ENCODE measurements at regions not wholly inside any gene's neighbourhood (a gene's known extent, or its start where the extent isn't known, plus 50 kb on each side); places are given as distances from the start of the nearest gene placed in this dataset.

- no peaks in the 10 kb centered on the region for H3K79me2 ChIP-seq (ENCODE audit: insufficient read depth)
- H3K36me3 ChIP-seq (replicated peaks in 1 of 2; ENCODE audit: control insufficient read depth in 1 of 2, insufficient read depth in 2 of 2, low read length in 1 of 2), result no peaks in the 10 kb centered on the region
- no peak overlapping the region for H2AFZ ChIP-seq (ENCODE audit: low read depth)
- H3K4me3 ChIP-seq (ENCODE audit: low read depth in 2 of 2, low read length in 1 of 2), result no peak overlapping the region
- DNase-seq, result no peak
- no peaks in the 10 kb centered on the region for H3K27me3 ChIP-seq (ENCODE audit: insufficient read depth)
- H3K9me2 ChIP-seq, result no peaks in the 10 kb centered on the region
- peaks cover 0 to 6% of the 10 kb centered on the region in 2 experiments; a peak in 1 of 4 replicates for H3K4me1 ChIP-seq (ENCODE audit: control insufficient read depth in 1 of 2, insufficient read depth in 2 of 2, low read depth in 1 of 2, low read length in 1 of 2)
- WGBS (ENCODE audit: low lambda C conversion rate), result 25% methylated on average over 2 of the region's 2 CpGs
- H3K9me3 ChIP-seq, result no peaks in the 10 kb centered on the region
- CTCF ChIA-PET, result no interaction called here
- no peak overlapping the region for H3K9ac ChIP-seq
- POLR2A ChIA-PET, result no interaction called here
- TF ChIP-seq RXRA (IDR thresholded peaks at IDR 0.05; ENCODE audit: borderline replicate concordance, low read depth) (no peak), ZBTB33 (IDR thresholded peaks at IDR 0.05; ENCODE audit: borderline replicate concordance, low read depth) (no peak), MEF2A (IDR thresholded peaks at IDR 0.05; ENCODE audit: borderline replicate concordance, low read depth) (no peak), RFX5 (IDR thresholded peaks at IDR 0.05; ENCODE audit: low read length) (no peak), SMC3 (IDR thresholded peaks at IDR 0.05; ENCODE audit: low read depth, low read length) (no peak), MXI1 (IDR thresholded peaks at IDR 0.05; ENCODE audit: low read depth, low read length) (no peak)
- H3F3A ChIP-seq (replicated peaks; ENCODE audit: insufficient read depth), result no peaks in the 10 kb centered on the region
- H4K20me1 ChIP-seq (ENCODE audit: insufficient read depth), result no peaks in the 10 kb centered on the region
- H3K4me2 ChIP-seq, result no peak overlapping the region
- no peak overlapping the region for H3K27ac ChIP-seq (ENCODE audit: low read depth in 2 of 2, low read length in 1 of 2)
These were observed 313.6 kb downstream of the HHIPL2 start for GRCh38 chr1:222234351-222234750.

DNA sequence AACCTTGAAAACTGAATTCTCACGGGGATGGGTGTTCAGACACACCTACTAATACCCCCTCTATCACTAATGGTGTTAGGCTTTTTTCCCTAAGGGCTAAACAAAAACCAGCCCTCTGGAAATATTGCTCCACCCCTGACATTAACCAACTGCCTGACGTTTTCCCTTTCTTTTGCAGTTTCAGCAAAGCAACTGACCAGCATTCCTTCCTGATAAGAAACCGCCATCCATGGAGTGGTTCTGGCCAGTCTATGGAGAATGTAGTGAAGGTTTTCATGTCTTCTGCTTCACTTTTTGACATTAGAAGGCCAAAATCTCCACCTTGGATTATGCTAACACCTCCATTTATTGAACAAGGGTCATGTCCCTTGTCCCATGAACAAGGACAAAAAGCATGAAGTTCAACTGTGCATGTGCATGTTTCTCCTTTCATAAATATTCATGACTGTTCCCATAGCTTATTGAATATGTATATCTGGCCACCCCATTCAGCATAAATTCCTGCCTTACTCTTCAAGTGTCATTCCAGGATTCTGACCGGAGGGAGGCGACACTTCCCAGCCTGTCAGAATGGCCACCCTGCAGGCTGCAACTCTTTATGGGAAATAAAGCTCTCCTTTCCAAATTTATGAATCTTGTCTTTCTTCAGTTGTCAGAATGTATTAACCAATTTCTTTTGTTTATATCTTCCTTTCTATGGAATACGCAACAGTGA, 314.3 kb downstream of the HHIPL2 start:
- Histone ChIP-seq H3K4me3 (ENCODE audit: low read depth in 2 of 2, low read length in 1 of 2) (no peak overlapping the region), H3K79me2 (ENCODE audit: insufficient read depth) (no peaks in the 10 kb centered on the region), H3K9me2 (no peaks in the 10 kb centered on the region), H3K4me1 (ENCODE audit: control insufficient read depth in 1 of 2, insufficient read depth in 2 of 2, low read depth in 1 of 2, low read length in 1 of 2) (peaks cover 0 to 6% of the 10 kb centered on the region in 2 experiments; a peak in 1 of 4 replicates), H3K27ac (ENCODE audit: low read depth in 2 of 2, low read length in 1 of 2) (no peak overlapping the region), H3K9me3 (no peaks in the 10 kb centered on the region), H4K20me1 (ENCODE audit: insufficient read depth) (no peaks in the 10 kb centered on the region), H3K9ac (no peak overlapping the region), H3K27me3 (ENCODE audit: insufficient read depth) (no peaks in the 10 kb centered on the region), H3K36me3 (replicated peaks in 1 of 2; ENCODE audit: control insufficient read depth in 1 of 2, insufficient read depth in 2 of 2, low read length in 1 of 2) (no peaks in the 10 kb centered on the region), H2AFZ (ENCODE audit: low read depth) (no peak overlapping the region), H3K4me2 (no peak overlapping the region), H3F3A (replicated peaks; ENCODE audit: insufficient read depth) (no peaks in the 10 kb centered on the region)
- ChIA-PET CTCF (no interaction called here), POLR2A (no interaction called here)
- 54% methylated on average over 6 of the region's 6 CpGs for WGBS (ENCODE audit: low lambda C conversion rate)
- TF ChIP-seq GABPA (IDR thresholded peaks at IDR 0.05; ENCODE audit: low read depth) (no peak), EZH2phosphoT487 (IDR thresholded peaks at IDR 0.05; ENCODE audit: borderline replicate concordance, low read depth) (no peak), TCF12 (IDR thresholded peaks at IDR 0.05) (no peak), NFIC (IDR thresholded peaks at IDR 0.05; ENCODE audit: borderline replicate concordance) (no peak), CTCF (IDR thresholded peaks at IDR 0.05) (no peak)
- DNase-seq, result no peak
